Fibroblast of the aortic adventitia (primary cell): ENCODE measurements at regions not wholly inside any gene's neighbourhood (a gene's known extent, or its start where the extent isn't known, plus 50 kb on each side); places are given as distances from the start of the nearest gene placed in this dataset.

Source experiments
- DNase-seq: peaks from one replicate; pipeline ENCODE4 v3.0.0-alpha.2; 2010; ENCODE audit warnings: low read depth
- H3K4me3 ChIP-seq: 2 replicates; pipeline ENCODE4 v1.5.1; 2011; ENCODE audit warnings: low read depth, mild to moderate bottlenecking, control low read depth, low read length, moderate library complexity
- CTCF ChIP-seq: IDR thresholded peaks from 2 replicates; pipeline ENCODE4 v1.5.1; 2011; ENCODE audit warnings: mild to moderate bottlenecking, low read length, control low read depth, inconsistent platforms; ENCODE audit not compliant: insufficient read depth

- no peak overlapping the region for H3K4me3 ChIP-seq
- no peak for TF ChIP-seq CTCF
- no peak for DNase-seq
These were observed 115.9 kb downstream of the CPZ start for GRCh38 chr4:8708401-8709021.

- H3K4me3 ChIP-seq, result no peak overlapping the region
- no peak for TF ChIP-seq CTCF
These were observed 114.6 kb downstream of the CPZ start for GRCh38 chr4:8707045-8707781.

GRCh38 chr4:8706216-8707044 lies 113.9 kb downstream of the CPZ start:
- TF ChIP-seq CTCF, result no peak
- DNase-seq, result no peak
- H3K4me3 ChIP-seq, result no peak overlapping the region

More at GRCh38 chr4:8707045-8707781, 114.6 kb downstream of the CPZ start:
- DNase-seq, result no peak

- H3K4me3 ChIP-seq, result no peak overlapping the region
- DNase-seq, result no peak
- TF ChIP-seq CTCF, result no peak
These were observed 112.9 kb downstream of the CPZ start for GRCh38 chr4:8705161-8706145.

GRCh38 chr4:8704632-8705031 lies 112.1 kb downstream of the CPZ start:
- no peak overlapping the region for H3K4me3 ChIP-seq
- no peak for TF ChIP-seq CTCF
- DNase-seq, result no peak
